ENCODE measurements at regions not wholly inside any gene's neighbourhood (a gene's known extent, or its start where the extent isn't known, plus 50 kb on each side); places are given as distances from the start of the nearest gene placed in this dataset.
"Not testable (repeated sequence)": the region's sequence is repeated elsewhere in the genome, so short reads cannot be mapped to it uniquely, and the experiment has no call there.

DNA sequence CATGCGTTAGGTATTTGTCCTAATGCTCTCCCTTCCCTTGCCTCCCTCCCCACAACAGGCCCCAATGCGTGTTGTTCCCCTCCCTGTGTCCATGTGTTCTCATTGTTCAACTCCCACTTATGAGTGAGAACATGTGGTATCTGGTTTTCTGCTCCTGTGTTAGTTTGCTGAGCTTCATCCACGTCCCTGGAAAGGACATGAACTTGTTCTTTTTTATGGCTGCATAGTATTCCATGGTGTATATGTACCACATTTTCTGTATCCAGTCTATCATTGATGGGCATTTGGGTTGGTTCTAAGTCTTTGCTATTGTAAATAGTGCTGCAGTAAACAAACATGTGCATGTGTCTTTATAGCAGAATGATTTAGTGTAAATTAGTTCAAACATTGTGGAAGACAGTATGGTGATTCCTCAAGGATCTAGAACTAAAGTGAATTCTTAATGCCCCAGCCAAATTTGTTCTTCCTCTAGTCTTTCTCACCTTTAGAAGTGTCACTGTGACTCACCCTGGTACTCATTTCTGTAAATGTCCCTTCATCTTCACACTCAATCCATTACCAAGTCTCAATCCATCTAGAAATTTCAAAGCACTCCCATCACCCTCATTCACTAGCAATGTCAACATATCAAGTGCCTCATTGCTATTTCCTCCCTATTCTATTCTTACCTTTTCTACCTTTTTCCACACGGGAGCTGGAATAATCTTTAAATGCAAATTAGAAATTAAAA is 123.9 kb downstream of the MREG start:
- DNase-seq, result not testable (repeated sequence)

DNA sequence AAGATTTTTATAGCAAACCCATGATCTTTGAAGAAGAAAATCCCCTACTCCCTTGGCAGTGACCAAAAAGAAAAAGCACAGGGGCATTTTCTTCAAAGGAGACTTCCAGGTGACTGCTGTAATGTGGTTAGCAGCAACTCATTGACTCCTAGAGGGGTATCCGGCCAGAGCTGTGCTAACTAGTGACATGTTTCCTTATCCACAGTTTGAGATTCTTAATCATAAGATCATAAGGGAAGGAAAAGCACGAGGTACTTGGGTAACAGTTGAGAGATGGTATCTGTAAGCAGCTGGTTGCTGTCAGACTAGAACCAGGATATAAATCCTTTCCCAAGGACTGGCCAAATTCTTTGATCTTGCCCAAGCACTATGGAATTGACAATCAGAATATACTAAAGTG is 124.7 kb downstream of the MREG start:
- no peak for DNase-seq

DNA sequence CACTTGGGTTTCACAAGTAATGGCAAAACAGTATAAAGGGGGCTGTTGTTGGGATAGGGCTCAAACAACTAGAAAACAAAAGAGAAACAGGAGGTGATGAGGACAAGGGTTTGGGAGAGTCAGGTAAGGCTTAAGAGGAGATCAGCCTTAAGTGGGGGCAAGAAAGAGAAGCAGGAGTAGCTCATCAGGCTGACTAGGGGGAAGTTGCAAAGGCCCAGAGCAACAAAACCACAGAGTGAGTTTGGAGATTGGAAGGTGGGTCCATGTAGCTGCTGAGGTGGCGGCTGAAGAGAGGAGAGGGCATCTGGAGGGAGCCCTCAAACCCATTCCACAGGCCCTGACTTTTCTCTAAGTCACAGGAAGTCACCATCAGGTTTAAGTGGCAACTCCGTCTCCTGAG is 126.0 kb downstream of the MREG start:
- DNase-seq, result no peak

GRCh38 chr2:215886022-215886421 is 127.3 kb downstream of the MREG start:
- DNase-seq, result no peak

DNA sequence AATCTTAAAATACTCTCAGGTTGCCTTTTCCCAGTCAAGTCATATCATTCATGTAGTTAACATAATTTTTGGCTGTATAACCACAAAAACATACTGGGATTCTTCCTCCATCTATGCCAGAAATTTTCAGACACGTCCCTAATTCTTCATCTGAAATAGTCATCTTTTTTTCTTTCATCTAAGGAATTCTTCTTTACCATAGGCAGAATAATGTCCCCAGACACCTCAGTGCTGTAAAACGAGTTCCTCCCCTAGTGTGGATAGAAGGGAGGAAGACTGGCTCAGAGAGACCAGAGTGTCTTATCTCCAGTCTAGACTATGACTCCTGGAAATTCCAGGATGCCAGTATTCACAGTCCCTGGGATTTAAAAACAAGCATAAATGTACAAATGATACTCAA is 127.8 kb downstream of the MREG start:
- DNase-seq, result no peak

DNA sequence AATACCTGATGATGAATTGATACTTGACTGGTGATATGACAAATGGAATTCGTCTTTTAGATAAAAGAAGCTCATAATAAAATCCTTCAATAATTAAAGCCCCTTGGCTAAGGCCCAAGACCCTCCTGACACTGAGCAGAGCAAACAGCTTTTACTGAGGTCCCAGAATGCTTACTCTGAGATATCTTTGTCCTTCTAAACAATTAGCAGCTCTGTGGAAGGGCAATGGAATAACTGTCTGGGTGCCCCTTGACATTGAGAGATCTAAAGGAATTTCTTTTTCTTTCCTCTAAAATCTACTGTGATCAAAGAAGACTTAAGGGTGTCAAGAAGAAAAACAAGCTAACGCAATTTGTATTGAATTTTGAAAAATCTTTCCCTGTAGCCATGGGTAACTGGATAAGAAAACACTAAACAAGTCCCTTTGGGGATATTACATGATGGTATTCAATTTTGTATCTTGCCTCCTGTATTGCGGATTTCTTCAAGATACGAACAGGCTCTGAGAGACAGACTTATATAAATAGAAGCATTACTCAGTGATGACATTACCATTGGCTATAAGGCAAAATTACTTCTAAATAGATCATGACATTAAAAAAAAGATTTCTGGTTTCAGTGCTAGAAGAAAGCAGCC is 128.8 kb downstream of the MREG start:
- DNase-seq, result no peak

- DNase-seq, result no peak
Observed at GRCh38 chr2:215883799-215884198, 129.6 kb downstream of the MREG start.

DNA sequence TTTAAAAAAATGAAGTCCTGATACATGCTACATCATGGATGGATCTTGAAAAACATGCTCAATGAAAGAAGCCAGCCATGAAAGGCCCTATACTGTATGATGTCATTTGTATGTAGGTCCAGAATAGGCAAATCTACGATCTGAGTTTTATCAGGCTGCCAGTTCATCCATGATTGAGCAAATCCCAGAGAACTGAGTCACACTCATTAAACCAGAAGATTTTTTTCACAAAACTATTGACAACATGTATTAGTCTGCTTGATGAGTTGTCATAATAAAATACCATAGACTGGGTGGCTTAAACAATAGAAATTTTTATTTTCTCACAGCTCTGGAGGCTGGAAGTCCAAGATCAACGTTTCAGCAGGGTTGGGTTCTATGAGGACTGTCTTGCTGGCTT is 130.7 kb downstream of the MREG start:
- no peak for DNase-seq

DNA sequence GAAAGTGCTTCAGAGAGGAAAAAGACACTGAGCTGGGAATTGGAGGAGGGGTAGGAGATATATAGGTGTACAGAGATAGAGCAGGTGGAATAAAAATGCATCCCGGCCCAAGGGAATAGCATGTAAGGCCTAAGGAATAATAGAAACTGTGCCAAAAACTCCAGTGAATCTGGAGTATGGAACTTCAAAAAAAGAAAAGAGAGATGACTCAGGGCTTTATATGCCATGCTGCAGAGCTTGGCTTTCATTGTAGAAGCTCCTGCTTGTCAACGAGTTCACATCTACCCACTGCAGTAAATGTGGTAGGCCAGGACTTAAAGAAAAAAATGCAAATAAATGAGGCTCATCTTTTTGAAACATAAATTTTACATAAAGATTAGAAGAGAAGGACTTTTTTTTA is 131.8 kb downstream of the MREG start:
- no peak for DNase-seq

- no peak for DNase-seq
Observed at GRCh38 chr2:215880970-215881369, 132.4 kb downstream of the MREG start.

- no peak for DNase-seq
Observed at GRCh38 chr2:215879977-215880940, 133.1 kb downstream of the MREG start.

DNA sequence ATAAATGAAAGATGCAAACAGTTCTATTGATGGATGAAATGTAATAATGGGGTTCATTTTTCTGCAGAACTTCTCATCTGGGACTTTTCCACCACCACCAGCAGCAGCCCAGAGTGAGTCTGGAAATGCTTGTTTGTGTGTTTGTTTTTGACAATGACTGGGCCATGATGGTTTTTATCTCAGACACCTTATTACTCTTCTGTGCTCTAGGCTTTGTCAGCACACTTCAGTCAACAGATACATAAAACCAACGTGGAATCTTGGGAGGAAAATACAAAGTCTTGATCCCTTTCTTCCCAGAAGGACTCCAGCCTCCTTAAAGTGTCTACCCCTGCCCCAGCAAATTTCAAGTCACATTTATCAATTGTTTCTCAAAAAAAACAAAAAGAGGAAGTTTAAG is 134.0 kb downstream of the MREG start:
- no peak for DNase-seq

- DNase-seq, result no peak
Observed at GRCh38 chr2:215878476-215879063, 134.8 kb downstream of the MREG start.

DNA sequence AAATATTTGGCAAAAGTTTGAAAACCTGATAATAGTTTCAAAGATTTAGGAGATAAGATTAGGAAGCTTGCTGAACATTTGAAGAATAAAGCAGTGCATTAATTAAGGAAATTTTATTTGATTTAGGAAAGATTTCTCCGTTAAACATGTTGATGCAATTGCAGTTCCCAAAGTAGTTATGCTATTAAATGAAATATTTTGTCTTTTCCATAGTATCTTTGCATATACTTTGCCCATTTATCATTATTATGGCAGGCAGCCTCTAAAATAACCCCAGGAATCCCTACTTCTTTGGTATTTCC is 136.5 kb downstream of the MREG start:
- DNase-seq, result no peak

GRCh38 chr2:215876139-215876936 is 137.0 kb downstream of the MREG start:
- no peak for DNase-seq

DNA sequence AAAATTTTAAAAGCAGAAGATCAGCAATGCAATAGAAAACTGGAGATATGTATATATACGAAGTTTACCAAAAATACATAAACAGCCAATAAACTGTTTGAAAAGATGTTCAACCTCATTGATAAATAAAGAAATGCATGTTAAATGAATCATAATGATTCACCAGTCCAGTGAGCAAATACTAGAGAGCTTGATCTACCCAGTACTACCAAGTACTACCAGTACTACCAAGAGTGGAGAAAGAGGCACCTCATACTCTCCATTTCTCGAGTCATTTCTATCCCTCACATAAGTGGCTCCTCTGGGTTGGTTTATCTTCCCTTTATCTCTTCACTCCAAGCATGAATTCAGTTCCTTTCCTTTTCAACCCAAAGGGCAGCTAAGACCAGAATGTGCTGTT is 138.9 kb downstream of the MREG start:
- DNase-seq, result no peak

DNA sequence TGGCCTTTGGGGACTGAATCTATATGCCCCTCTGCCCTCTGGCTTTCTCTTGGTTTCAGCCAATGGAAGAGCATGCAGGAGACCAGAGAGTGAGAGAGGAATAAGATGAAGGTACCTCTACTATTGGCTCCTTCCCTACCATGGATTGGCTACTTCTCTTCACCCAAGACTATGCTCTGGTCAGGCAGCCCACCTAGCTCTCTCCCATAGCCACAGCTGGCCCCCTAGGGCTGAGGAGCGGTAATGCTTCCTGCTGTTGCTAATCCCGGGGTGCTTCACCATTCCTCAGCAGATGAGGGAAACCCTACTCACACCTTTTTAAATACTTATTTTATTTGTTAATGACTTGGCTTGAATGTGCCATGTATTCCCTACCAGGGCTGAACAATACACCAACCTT is 142.4 kb downstream of the MREG start:
- no peak for DNase-seq

- DNase-seq, result no peak
Observed at GRCh38 chr2:215870088-215870490, 143.3 kb downstream of the MREG start.

DNA sequence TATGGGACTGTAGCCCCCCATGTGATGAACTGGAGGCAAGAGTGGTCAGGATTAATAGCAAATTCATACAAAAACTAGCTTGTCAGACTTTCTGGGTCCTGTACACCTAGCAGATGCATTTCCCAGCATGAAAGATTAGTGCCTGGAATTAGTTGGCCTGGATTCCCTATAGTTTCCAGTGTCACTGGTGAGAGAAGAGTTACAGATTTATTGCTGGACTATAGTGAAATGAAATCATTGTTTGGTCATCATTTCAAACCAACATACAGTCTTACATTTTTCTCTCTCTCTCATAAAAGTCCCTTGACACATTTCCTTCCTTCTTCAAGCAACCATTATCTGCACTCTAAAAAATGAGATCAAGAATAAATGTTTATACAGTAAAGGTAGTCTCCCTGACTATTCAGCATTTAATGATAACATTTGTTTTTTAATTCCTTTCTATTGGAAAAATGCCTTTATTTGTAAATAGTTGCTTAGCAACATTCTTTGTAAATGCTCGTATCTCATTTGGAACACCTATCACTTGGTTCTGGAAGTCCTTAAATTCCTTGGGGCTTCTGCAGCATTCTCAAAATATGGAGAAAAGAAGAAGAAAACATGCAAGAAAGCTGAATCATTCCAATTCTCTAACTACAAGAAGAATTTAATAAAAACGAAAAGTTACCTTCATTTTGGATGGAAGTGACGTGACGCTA is 144.4 kb downstream of the MREG start:
- DNase-seq, result no peak

GRCh38 chr2:215866606-215867005 is 146.7 kb downstream of the MREG start:
- DNase-seq, result no peak

- DNase-seq, result no peak
Observed at GRCh38 chr2:215863687-215864086, 149.7 kb downstream of the MREG start.

GRCh38 chr2:215862351-215862771 is 151.0 kb downstream of the MREG start:
- DNase-seq, result no peak

All from AML-193 (cell line).